ENCODE measurements at regions not wholly inside any gene's neighbourhood (a gene's known extent, or its start where the extent isn't known, plus 50 kb on each side); places are given as distances from the start of the nearest gene placed in this dataset.

GRCh38 chr5:110203661-110204060 lies 513.9 kb downstream of the MAN2A1 start:
- ATAC-seq (no peak), DNase-seq (no peak)
- in situ Hi-C loops (cut with MboI; ENCODE audit: low sequenced_read_pairs in 4 of 4) = no loop called here
- Histone ChIP-seq H3K4me1 (no peaks in the 10 kb centered on the region), H3K27ac (no peak overlapping the region), H3K27me3 (no peaks in the 10 kb centered on the region), H3K4me3 (no peak overlapping the region), H3K9me3 (no peaks in the 10 kb centered on the region), H3K36me3 (no peaks in the 10 kb centered on the region)
- TF ChIP-seq CTCF (IDR thresholded peaks at IDR 0.05 in 4 of 5, conservative IDR thresholded peaks at IDR 0.05 in 1 of 5) = no peak
- no peak for TF ChIP-seq POLR2A (IDR thresholded peaks at IDR 0.05)
- intact Hi-C loops (cut with DNase I; ENCODE audit: low total_unique reads) = no loop called here

- H3K27me3 ChIP-seq = no peaks in the 10 kb centered on the region
- no peaks in the 10 kb centered on the region for H3K9me3 ChIP-seq
- ATAC-seq (no peak), DNase-seq (no peak)
- no peak overlapping the region for H3K27ac ChIP-seq
- intact Hi-C loops (cut with DNase I; ENCODE audit: low total_unique reads) (no loop called here), in situ Hi-C loops (cut with MboI; ENCODE audit: low sequenced_read_pairs in 4 of 4) (no loop called here)
- no peaks in the 10 kb centered on the region for H3K4me1 ChIP-seq
- no peak for TF ChIP-seq POLR2A (IDR thresholded peaks at IDR 0.05)
- no peaks in the 10 kb centered on the region for H3K36me3 ChIP-seq
- no peak overlapping the region for H3K4me3 ChIP-seq
Observed at GRCh38 chr5:110209401-110209800, 517.1 kb downstream of the TMEM232 start.

- no peaks in the 10 kb centered on the region for H3K36me3 ChIP-seq
- peaks cover 0 to 5% (median 0%) of the 10 kb centered on the region in 3 donors for H3K9me3 ChIP-seq
- intact Hi-C loops (cut with DNase I; ENCODE audit: low total_unique reads) (no loop called here), in situ Hi-C loops (cut with MboI; ENCODE audit: low sequenced_read_pairs in 4 of 4) (no loop called here)
- no peaks in the 10 kb centered on the region for H3K4me1 ChIP-seq
- H3K27me3 ChIP-seq = no peaks in the 10 kb centered on the region
- DNase-seq (no peak), ATAC-seq (no peak)
- H3K27ac ChIP-seq = no peak overlapping the region
- TF ChIP-seq POLR2A (IDR thresholded peaks at IDR 0.05) (no peak), CTCF (IDR thresholded peaks at IDR 0.05 in 4 of 5, conservative IDR thresholded peaks at IDR 0.05 in 1 of 5) (no peak)
- no peak overlapping the region for H3K4me3 ChIP-seq
Observed at GRCh38 chr5:110218981-110219380, 507.5 kb downstream of the TMEM232 start.

- peaks cover 0 to 5% (median 0%) of the 10 kb centered on the region in 3 donors for H3K9me3 ChIP-seq
- in situ Hi-C loops (cut with MboI; ENCODE audit: low sequenced_read_pairs in 4 of 4) = no loop called here
Observed at GRCh38 chr5:110219769-110220168, 506.7 kb downstream of the TMEM232 start.

GRCh38 chr5:110221036-110221435 lies 505.4 kb downstream of the TMEM232 start:
- DNase-seq (no peak), ATAC-seq (no peak)
- Histone ChIP-seq H3K4me1 (no peaks in the 10 kb centered on the region), H3K36me3 (no peaks in the 10 kb centered on the region), H3K9me3 (peaks cover 0 to 5% (median 0%) of the 10 kb centered on the region in 3 donors), H3K4me3 (no peak overlapping the region), H3K27me3 (no peaks in the 10 kb centered on the region), H3K27ac (no peak overlapping the region)
- no peak for TF ChIP-seq POLR2A (IDR thresholded peaks at IDR 0.05)
- TF ChIP-seq CTCF (IDR thresholded peaks at IDR 0.05 in 4 of 5, conservative IDR thresholded peaks at IDR 0.05 in 1 of 5) = no peak
- intact Hi-C loops (cut with DNase I; ENCODE audit: low total_unique reads) = no loop called here
- in situ Hi-C loops (cut with MboI; ENCODE audit: low sequenced_read_pairs in 4 of 4) = no loop called here

More at GRCh38 chr5:110219769-110220168, 506.7 kb downstream of the TMEM232 start:
- intact Hi-C loops (cut with DNase I; ENCODE audit: low total_unique reads) = no loop called here
- Histone ChIP-seq H3K27me3 (no peaks in the 10 kb centered on the region), H3K4me3 (no peak overlapping the region), H3K4me1 (no peaks in the 10 kb centered on the region), H3K27ac (no peak overlapping the region), H3K36me3 (no peaks in the 10 kb centered on the region)
- TF ChIP-seq POLR2A (IDR thresholded peaks at IDR 0.05) (no peak), CTCF (IDR thresholded peaks at IDR 0.05 in 4 of 5, conservative IDR thresholded peaks at IDR 0.05 in 1 of 5) (no peak)
- ATAC-seq (no peak), DNase-seq (no peak)
